Stomach (tissue), 4 donors: ENCODE measurements at regions not wholly inside any gene's neighbourhood (a gene's known extent, or its start where the extent isn't known, plus 50 kb on each side); places are given as distances from the start of the nearest gene placed in this dataset.

ENCODE experiments used
- POLR2A ChIP-seq, 4 donors: fragments of 450-650 bp; IDR thresholded peaks; one replicate each; pipeline ENCODE4 v1.6.1; 2016; ENCODE audit warnings: antibody characterized with exemption in 4 of 4, control low read depth in 2 of 4, mild to moderate bottlenecking in 1 of 4, moderate library complexity in 1 of 4
- POLR2AphosphoS5 ChIP-seq, 3 donors: sonication (generic); formaldehyde crosslinking; IDR thresholded peaks; one replicate each; pipeline ENCODE4 v1.6.1; 2016; ENCODE audit warnings: antibody characterized with exemption in 3 of 3
- TF ChIP-seq, protein P1 (sequence below), 7 experiments: fragments of 450-650 bp in 4 of 7; fragments of 200-600 bp in 3 of 7; sonication (generic) in 3 of 7; IDR thresholded peaks; one replicate each; pipeline ENCODE4 v1.5.1; 2016 to 2019; ENCODE audit warnings: antibody characterized with exemption in 7 of 7, control low read depth in 2 of 7, mild to moderate bottlenecking in 1 of 7

DNA sequence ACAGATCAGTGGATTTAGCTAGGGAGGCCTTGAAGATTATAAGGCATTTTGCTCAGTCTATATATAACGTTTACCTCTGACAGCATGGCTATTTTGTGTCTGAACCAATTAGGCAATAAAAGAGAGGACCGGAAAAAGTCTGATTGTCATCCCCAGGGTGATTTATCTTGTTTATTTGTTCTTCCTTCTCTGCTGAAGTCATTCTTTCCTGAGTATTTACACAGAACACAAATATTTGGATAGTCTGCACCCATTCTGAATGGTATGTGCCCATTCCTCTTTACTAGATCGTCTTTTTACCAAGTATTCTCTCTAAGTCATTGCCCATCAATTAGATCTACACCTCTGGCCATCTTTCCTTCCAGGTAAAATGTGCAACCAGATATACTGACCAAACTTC is 1602.9 kb downstream of the KCNT2 start:
- TF ChIP-seq POLR2AphosphoS5 (IDR thresholded peaks at IDR 0.05) (no peak), POLR2A (IDR thresholded peaks at IDR 0.05) (no peak)
- TF ChIP-seq, protein P1, sequence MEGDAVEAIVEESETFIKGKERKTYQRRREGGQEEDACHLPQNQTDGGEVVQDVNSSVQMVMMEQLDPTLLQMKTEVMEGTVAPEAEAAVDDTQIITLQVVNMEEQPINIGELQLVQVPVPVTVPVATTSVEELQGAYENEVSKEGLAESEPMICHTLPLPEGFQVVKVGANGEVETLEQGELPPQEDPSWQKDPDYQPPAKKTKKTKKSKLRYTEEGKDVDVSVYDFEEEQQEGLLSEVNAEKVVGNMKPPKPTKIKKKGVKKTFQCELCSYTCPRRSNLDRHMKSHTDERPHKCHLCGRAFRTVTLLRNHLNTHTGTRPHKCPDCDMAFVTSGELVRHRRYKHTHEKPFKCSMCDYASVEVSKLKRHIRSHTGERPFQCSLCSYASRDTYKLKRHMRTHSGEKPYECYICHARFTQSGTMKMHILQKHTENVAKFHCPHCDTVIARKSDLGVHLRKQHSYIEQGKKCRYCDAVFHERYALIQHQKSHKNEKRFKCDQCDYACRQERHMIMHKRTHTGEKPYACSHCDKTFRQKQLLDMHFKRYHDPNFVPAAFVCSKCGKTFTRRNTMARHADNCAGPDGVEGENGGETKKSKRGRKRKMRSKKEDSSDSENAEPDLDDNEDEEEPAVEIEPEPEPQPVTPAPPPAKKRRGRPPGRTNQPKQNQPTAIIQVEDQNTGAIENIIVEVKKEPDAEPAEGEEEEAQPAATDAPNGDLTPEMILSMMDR (IDR thresholded peaks at IDR 0.05): no peak
